ENCODE measurements at regions not wholly inside any gene's neighbourhood (a gene's known extent, or its start where the extent isn't known, plus 50 kb on each side); places are given as distances from the start of the nearest gene placed in this dataset.

GRCh38 chr15:69535998-69536397, 83.4 kb downstream of the RPLP1 start:
- no peak overlapping the region for H3K4me2 ChIP-seq (ENCODE audit: low read length)
- no peak overlapping the region for H3K27ac ChIP-seq
- H3K9me3 ChIP-seq (ENCODE audit: control insufficient read depth, low read length): no peaks in the 10 kb centered on the region
- H3K4me1 ChIP-seq: no peaks in the 10 kb centered on the region
- H3K36me3 ChIP-seq (ENCODE audit: control insufficient read depth, insufficient read depth, low read length): no peaks in the 10 kb centered on the region
- H2AFZ ChIP-seq: no peak overlapping the region
- H3K27me3 ChIP-seq (ENCODE audit: control insufficient read depth, insufficient read depth, low read length): no peaks in the 10 kb centered on the region
- no peaks in the 10 kb centered on the region for H3K79me2 ChIP-seq
- no peak overlapping the region for H3K9ac ChIP-seq
- no peak overlapping the region for H3K4me3 ChIP-seq (ENCODE audit: low read depth, low read length)
- no peak for TF ChIP-seq CTCF (IDR thresholded peaks at IDR 0.05)

GRCh38 chr15:69536726-69537512, 84.3 kb downstream of the RPLP1 start:
- Histone ChIP-seq H3K9ac (no peak overlapping the region), H3K27me3 (ENCODE audit: control insufficient read depth, insufficient read depth, low read length) (no peaks in the 10 kb centered on the region), H3K4me2 (ENCODE audit: low read length) (no peak overlapping the region), H3K4me3 (ENCODE audit: low read depth, low read length) (no peak overlapping the region), H3K4me1 (no peaks in the 10 kb centered on the region), H2AFZ (no peak overlapping the region), H3K27ac (no peak overlapping the region), H3K79me2 (no peaks in the 10 kb centered on the region), H3K9me3 (ENCODE audit: control insufficient read depth, low read length) (no peaks in the 10 kb centered on the region), H3K36me3 (ENCODE audit: control insufficient read depth, insufficient read depth, low read length) (no peaks in the 10 kb centered on the region)
- no peak for TF ChIP-seq CTCF (IDR thresholded peaks at IDR 0.05)

- Histone ChIP-seq H3K36me3 (ENCODE audit: control insufficient read depth, insufficient read depth, low read length) (no peaks in the 10 kb centered on the region), H2AFZ (no peak overlapping the region), H3K27ac (no peak overlapping the region), H3K9me3 (ENCODE audit: control insufficient read depth, low read length) (no peaks in the 10 kb centered on the region), H3K27me3 (ENCODE audit: control insufficient read depth, insufficient read depth, low read length) (no peaks in the 10 kb centered on the region), H3K9ac (no peak overlapping the region), H3K4me1 (no peaks in the 10 kb centered on the region), H3K4me2 (ENCODE audit: low read length) (no peak overlapping the region), H3K79me2 (no peaks in the 10 kb centered on the region), H3K4me3 (ENCODE audit: low read depth, low read length) (no peak overlapping the region)
- TF ChIP-seq CTCF (IDR thresholded peaks at IDR 0.05): no peak
Measured at GRCh38 chr15:69537901-69538300, 85.3 kb downstream of the RPLP1 start.

GRCh38 chr15:69538379-69538778, 85.8 kb downstream of the RPLP1 start:
- Histone ChIP-seq H3K9me3 (ENCODE audit: control insufficient read depth, low read length) (no peaks in the 10 kb centered on the region), H3K36me3 (ENCODE audit: control insufficient read depth, insufficient read depth, low read length) (no peaks in the 10 kb centered on the region), H3K4me1 (no peaks in the 10 kb centered on the region), H3K4me3 (ENCODE audit: low read depth, low read length) (no peak overlapping the region), H3K4me2 (ENCODE audit: low read length) (no peak overlapping the region), H3K79me2 (no peaks in the 10 kb centered on the region), H3K27ac (no peak overlapping the region), H3K9ac (no peak overlapping the region), H2AFZ (no peak overlapping the region), H3K27me3 (ENCODE audit: control insufficient read depth, insufficient read depth, low read length) (no peaks in the 10 kb centered on the region)
- TF ChIP-seq CTCF (IDR thresholded peaks at IDR 0.05): no peak

GRCh38 chr15:69539345-69539744, 86.7 kb downstream of the RPLP1 start:
- Histone ChIP-seq H3K27ac (no peak overlapping the region), H3K27me3 (ENCODE audit: control insufficient read depth, insufficient read depth, low read length) (no peaks in the 10 kb centered on the region), H3K4me2 (ENCODE audit: low read length) (no peak overlapping the region), H3K79me2 (no peaks in the 10 kb centered on the region), H3K9me3 (ENCODE audit: control insufficient read depth, low read length) (no peaks in the 10 kb centered on the region), H3K4me3 (ENCODE audit: low read depth, low read length) (no peak overlapping the region), H3K9ac (no peak overlapping the region), H3K36me3 (ENCODE audit: control insufficient read depth, insufficient read depth, low read length) (no peaks in the 10 kb centered on the region), H2AFZ (no peak overlapping the region), H3K4me1 (no peaks in the 10 kb centered on the region)
- TF ChIP-seq CTCF (IDR thresholded peaks at IDR 0.05): no peak
